ENCODE measurements at regions not wholly inside any gene's neighbourhood (a gene's known extent, or its start where the extent isn't known, plus 50 kb on each side); places are given as distances from the start of the nearest gene placed in this dataset.

DNA sequence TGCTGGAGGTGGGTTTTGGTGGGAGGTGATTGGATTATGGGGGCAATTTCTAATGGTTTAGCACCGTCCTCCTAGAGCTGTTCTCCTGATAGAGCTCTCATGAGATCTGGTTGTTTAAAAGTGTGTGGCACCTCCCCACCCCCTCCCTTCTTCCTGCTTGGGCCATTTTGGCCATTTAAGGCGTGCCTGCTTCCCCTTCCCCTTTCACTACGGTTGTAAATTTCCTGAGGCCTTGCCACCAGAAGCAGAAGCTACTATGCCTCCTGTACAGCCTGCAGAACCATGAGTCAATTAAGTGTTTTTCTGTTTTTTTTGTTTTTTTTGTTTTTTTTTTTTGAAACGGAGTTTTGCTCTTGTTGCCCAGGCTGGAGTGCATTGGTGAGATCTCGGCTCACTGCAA lies 335.7 kb upstream of the HS6ST1 start:
- ATAC-seq (no peak), FAIRE-seq (no peak), DNase-seq (ENCODE audit: extremely low read depth in 1 of 4, low spot score in 3 of 4) (no peak)
- H3K36me3 ChIP-seq (ENCODE audit: control insufficient read depth, insufficient read depth, low read length): no peaks in the 10 kb centered on the region
- no peak overlapping the region for H3K4me2 ChIP-seq (ENCODE audit: insufficient read depth, low read length)
- ChIA-PET CTCF (ENCODE audit: low intra/inter-chr PET ratio) (no interaction called here), POLR2A (interaction anchor here (0.6 kb wide), 1 partner anchor 620 kb away, joined by 3 read pairs; no protein-coding TSS in a partner anchor)
- no peaks in the 10 kb centered on the region for H3K79me2 ChIP-seq (ENCODE audit: control insufficient read depth, insufficient read depth, low read length)
- peaks cover 2 to 7% of the 10 kb centered on the region in 2 experiments; a peak in 3 of 5 replicates for H3K27me3 ChIP-seq (ENCODE audit: control insufficient read depth in 2 of 2, insufficient read depth in 2 of 2, low read length in 2 of 2)
- H4K20me1 ChIP-seq (replicated peaks; ENCODE audit: control insufficient read depth, insufficient read depth, low read length): no peaks in the 10 kb centered on the region
- H3K9me3 ChIP-seq (replicated peaks; ENCODE audit: control insufficient read depth, insufficient read depth, low read depth, low read length): no peaks in the 10 kb centered on the region
- H3K4me3 ChIP-seq: no peak overlapping the region
- no peaks in the 10 kb centered on the region for H3K9me1 ChIP-seq (ENCODE audit: control insufficient read depth, insufficient read depth, low read length)
- no peak overlapping the region for H3K27ac ChIP-seq (ENCODE audit: extremely low read depth, low read depth, low read length)
- no peak overlapping the region for H2AFZ ChIP-seq (ENCODE audit: low read depth, low read length)
- in situ Hi-C loops (cut with MboI): no loop called here
- 3% methylated on average over 5 of the region's 5 CpGs for WGBS (ENCODE audit: insufficient coverage, low coverage, missing lambda C conversion rate)
- intact Hi-C loops (cut with micrococcal nuclease): no loop called here
- no TSS peak for BruUV-seq (replicated peaks)
- H3K4me1 ChIP-seq (replicated peaks in 1 of 2; ENCODE audit: control insufficient read depth in 2 of 2, insufficient read depth in 2 of 2, low read length in 2 of 2): no peaks in the 10 kb centered on the region
- H3K9ac ChIP-seq (ENCODE audit: insufficient read depth in 1 of 2, low read depth in 2 of 2, low read length in 2 of 2): no peak overlapping the region
- TF ChIP-seq, protein P1, sequence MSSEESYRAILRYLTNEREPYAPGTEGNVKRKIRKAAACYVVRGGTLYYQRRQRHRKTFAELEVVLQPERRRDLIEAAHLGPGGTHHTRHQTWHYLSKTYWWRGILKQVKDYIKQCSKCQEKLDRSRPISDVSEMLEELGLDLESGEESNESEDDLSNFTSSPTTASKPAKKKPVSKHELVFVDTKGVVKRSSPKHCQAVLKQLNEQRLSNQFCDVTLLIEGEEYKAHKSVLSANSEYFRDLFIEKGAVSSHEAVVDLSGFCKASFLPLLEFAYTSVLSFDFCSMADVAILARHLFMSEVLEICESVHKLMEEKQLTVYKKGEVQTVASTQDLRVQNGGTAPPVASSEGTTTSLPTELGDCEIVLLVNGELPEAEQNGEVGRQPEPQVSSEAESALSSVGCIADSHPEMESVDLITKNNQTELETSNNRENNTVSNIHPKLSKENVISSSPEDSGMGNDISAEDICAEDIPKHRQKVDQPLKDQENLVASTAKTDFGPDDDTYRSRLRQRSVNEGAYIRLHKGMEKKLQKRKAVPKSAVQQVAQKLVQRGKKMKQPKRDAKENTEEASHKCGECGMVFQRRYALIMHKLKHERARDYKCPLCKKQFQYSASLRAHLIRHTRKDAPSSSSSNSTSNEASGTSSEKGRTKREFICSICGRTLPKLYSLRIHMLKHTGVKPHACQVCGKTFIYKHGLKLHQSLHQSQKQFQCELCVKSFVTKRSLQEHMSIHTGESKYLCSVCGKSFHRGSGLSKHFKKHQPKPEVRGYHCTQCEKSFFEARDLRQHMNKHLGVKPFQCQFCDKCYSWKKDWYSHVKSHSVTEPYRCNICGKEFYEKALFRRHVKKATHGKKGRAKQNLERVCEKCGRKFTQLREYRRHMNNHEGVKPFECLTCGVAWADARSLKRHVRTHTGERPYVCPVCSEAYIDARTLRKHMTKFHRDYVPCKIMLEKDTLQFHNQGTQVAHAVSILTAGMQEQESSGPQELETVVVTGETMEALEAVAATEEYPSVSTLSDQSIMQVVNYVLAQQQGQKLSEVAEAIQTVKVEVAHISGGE (CRISPR knock-in tag; IDR thresholded peaks at IDR 0.05): no peak
- no peak for TF ChIP-seq PHB2 (IDR thresholded peaks at IDR 0.05; ENCODE audit: low read depth)
- no peak for TF ChIP-seq FOXK2 (conservative IDR thresholded peaks at IDR 0.05 in 1 of 2, IDR thresholded peaks at IDR 0.05 in 1 of 2; ENCODE audit: low read depth in 2 of 2)
- no peak for TF ChIP-seq KLF13 (tag; IDR thresholded peaks at IDR 0.05; ENCODE audit: borderline replicate concordance, low read depth)
- TF ChIP-seq ZNF717 (CRISPR knock-in tag; IDR thresholded peaks at IDR 0.05): no peak
- no peak for TF ChIP-seq ZNF232 (CRISPR knock-in tag; IDR thresholded peaks at IDR 0.05)
- TF ChIP-seq, protein P2, sequence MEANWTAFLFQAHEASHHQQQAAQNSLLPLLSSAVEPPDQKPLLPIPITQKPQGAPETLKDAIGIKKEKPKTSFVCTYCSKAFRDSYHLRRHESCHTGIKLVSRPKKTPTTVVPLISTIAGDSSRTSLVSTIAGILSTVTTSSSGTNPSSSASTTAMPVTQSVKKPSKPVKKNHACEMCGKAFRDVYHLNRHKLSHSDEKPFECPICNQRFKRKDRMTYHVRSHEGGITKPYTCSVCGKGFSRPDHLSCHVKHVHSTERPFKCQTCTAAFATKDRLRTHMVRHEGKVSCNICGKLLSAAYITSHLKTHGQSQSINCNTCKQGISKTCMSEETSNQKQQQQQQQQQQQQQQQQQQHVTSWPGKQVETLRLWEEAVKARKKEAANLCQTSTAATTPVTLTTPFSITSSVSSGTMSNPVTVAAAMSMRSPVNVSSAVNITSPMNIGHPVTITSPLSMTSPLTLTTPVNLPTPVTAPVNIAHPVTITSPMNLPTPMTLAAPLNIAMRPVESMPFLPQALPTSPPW (CRISPR knock-in tag; IDR thresholded peaks at IDR 0.05): peak; percentile 14; the same call in 1 of the 2 replicates
- TF ChIP-seq, protein P3, sequence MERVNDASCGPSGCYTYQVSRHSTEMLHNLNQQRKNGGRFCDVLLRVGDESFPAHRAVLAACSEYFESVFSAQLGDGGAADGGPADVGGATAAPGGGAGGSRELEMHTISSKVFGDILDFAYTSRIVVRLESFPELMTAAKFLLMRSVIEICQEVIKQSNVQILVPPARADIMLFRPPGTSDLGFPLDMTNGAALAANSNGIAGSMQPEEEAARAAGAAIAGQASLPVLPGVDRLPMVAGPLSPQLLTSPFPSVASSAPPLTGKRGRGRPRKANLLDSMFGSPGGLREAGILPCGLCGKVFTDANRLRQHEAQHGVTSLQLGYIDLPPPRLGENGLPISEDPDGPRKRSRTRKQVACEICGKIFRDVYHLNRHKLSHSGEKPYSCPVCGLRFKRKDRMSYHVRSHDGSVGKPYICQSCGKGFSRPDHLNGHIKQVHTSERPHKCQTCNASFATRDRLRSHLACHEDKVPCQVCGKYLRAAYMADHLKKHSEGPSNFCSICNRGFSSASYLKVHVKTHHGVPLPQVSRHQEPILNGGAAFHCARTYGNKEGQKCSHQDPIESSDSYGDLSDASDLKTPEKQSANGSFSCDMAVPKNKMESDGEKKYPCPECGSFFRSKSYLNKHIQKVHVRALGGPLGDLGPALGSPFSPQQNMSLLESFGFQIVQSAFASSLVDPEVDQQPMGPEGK (CRISPR knock-in tag; IDR thresholded peaks at IDR 0.05; ENCODE audit: borderline replicate concordance): no peak
- TF ChIP-seq, protein P4, sequence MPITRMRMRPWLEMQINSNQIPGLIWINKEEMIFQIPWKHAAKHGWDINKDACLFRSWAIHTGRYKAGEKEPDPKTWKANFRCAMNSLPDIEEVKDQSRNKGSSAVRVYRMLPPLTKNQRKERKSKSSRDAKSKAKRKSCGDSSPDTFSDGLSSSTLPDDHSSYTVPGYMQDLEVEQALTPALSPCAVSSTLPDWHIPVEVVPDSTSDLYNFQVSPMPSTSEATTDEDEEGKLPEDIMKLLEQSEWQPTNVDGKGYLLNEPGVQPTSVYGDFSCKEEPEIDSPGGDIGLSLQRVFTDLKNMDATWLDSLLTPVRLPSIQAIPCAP (CRISPR knock-in tag; IDR thresholded peaks at IDR 0.05; ENCODE audit: borderline replicate concordance): no peak
- TF ChIP-seq SRF (CRISPR knock-in tag; IDR thresholded peaks at IDR 0.05): peak in 1 of 2 experiments; percentile 73; a peak in 2 of 4 replicates
